Endothelial cell (in vitro differentiated cells): ENCODE measurements at regions not wholly inside any gene's neighbourhood (a gene's known extent, or its start where the extent isn't known, plus 50 kb on each side); places are given as distances from the start of the nearest gene placed in this dataset.

Experiments used
- DNase-seq: peaks from one replicate; pipeline ENCODE4 v3.0.0; 2021; ENCODE audit warnings: low spot score
- H3K27ac Mint-ChIP-seq: one replicate; pipeline ENCODE4 v1.8.0; 2021; ENCODE audit warnings: mixed read lengths, inconsistent platforms; ENCODE audit not compliant: unreplicated experiment
- H3K27me3 Mint-ChIP-seq: one replicate; pipeline ENCODE4 v1.8.0; 2021; ENCODE audit warnings: mild to moderate bottlenecking, moderate library complexity, mixed read lengths, inconsistent platforms; ENCODE audit not compliant: unreplicated experiment
- H3K36me3 Mint-ChIP-seq: one replicate; pipeline ENCODE4 v1.8.0; 2021; ENCODE audit warnings: mild to moderate bottlenecking, low read depth, mixed read lengths, inconsistent platforms; ENCODE audit not compliant: unreplicated experiment
- H3K4me1 Mint-ChIP-seq: one replicate; pipeline ENCODE4 v1.8.0; 2021; ENCODE audit warnings: mild to moderate bottlenecking, mixed read lengths, inconsistent platforms; ENCODE audit not compliant: unreplicated experiment
- H3K4me3 Mint-ChIP-seq: one replicate; pipeline ENCODE4 v1.8.0; 2021; ENCODE audit warnings: mild to moderate bottlenecking, mixed read lengths, inconsistent platforms; ENCODE audit not compliant: unreplicated experiment
- H3K9me3 Mint-ChIP-seq: one replicate; pipeline ENCODE4 v1.8.0; 2021; ENCODE audit warnings: mixed read lengths, inconsistent platforms; ENCODE audit not compliant: unreplicated experiment
- CTCF ChIP-seq: fragments of 200-600 bp; sonication (generic); IDR thresholded peaks from one replicate; pipeline ENCODE4 v1.5.0; 2021; ENCODE audit warnings: antibody characterized with exemption; ENCODE audit not compliant: unreplicated experiment

- H3K27me3 Mint-ChIP-seq, result peaks cover 2% of the 10 kb centered on the region
- no peaks in the 10 kb centered on the region for H3K4me1 Mint-ChIP-seq
- H3K4me3 Mint-ChIP-seq, result no peak overlapping the region
- H3K9me3 Mint-ChIP-seq, result no peaks in the 10 kb centered on the region
- DNase-seq, result no peak
- no peak for TF ChIP-seq CTCF
- H3K36me3 Mint-ChIP-seq, result no peaks in the 10 kb centered on the region
- no peak overlapping the region for H3K27ac Mint-ChIP-seq
Measured at GRCh38 chr17:14590459-14591250, 289.8 kb downstream of the HS3ST3B1 start.

- no peak overlapping the region for H3K4me3 Mint-ChIP-seq
- no peak for DNase-seq
- H3K27me3 Mint-ChIP-seq, result peaks cover under 1% of the 10 kb centered on the region
- H3K36me3 Mint-ChIP-seq, result no peaks in the 10 kb centered on the region
- no peak overlapping the region for H3K27ac Mint-ChIP-seq
- H3K9me3 Mint-ChIP-seq, result no peaks in the 10 kb centered on the region
- no peaks in the 10 kb centered on the region for H3K4me1 Mint-ChIP-seq
- no peak for TF ChIP-seq CTCF
Measured at GRCh38 chr17:14585099-14585498, 284.2 kb downstream of the HS3ST3B1 start.

- Mint-ChIP-seq H3K9me3 (no peaks in the 10 kb centered on the region), H3K36me3 (no peaks in the 10 kb centered on the region), H3K27me3 (peaks cover 4% of the 10 kb centered on the region), H3K4me1 (no peaks in the 10 kb centered on the region), H3K4me3 (no peak overlapping the region), H3K27ac (no peak overlapping the region)
- DNase-seq, result no peak
- TF ChIP-seq CTCF, result no peak
Measured at GRCh38 chr17:14582996-14583395, 282.1 kb downstream of the HS3ST3B1 start.

- Mint-ChIP-seq H3K27ac (no peak overlapping the region), H3K4me1 (no peaks in the 10 kb centered on the region), H3K36me3 (no peaks in the 10 kb centered on the region), H3K4me3 (no peak overlapping the region), H3K27me3 (peaks cover 4% of the 10 kb centered on the region), H3K9me3 (no peaks in the 10 kb centered on the region)
- no peak for TF ChIP-seq CTCF
- no peak for DNase-seq
Measured at GRCh38 chr17:14581186-14581830, 280.4 kb downstream of the HS3ST3B1 start.

GRCh38 chr17:14580499-14580898 is 279.6 kb downstream of the HS3ST3B1 start:
- no peak overlapping the region for H3K27ac Mint-ChIP-seq
- DNase-seq, result no peak
- no peaks in the 10 kb centered on the region for H3K4me1 Mint-ChIP-seq
- peaks cover 4% of the 10 kb centered on the region for H3K27me3 Mint-ChIP-seq
- H3K36me3 Mint-ChIP-seq, result no peaks in the 10 kb centered on the region
- TF ChIP-seq CTCF, result no peak
- no peak overlapping the region for H3K4me3 Mint-ChIP-seq
- no peaks in the 10 kb centered on the region for H3K9me3 Mint-ChIP-seq
